GM18868 (cell line): ENCODE measurements at regions not wholly inside any gene's neighbourhood (a gene's known extent, or its start where the extent isn't known, plus 50 kb on each side); places are given as distances from the start of the nearest gene placed in this dataset.

Experiments used
- ATAC-seq: cut with Tn5 transposase; IDR thresholded peaks from one replicate; pipeline ENCODE4 v1.9.1; 2021; ENCODE audit warnings: mild to moderate bottlenecking, moderate library complexity; ENCODE audit not compliant: unreplicated experiment

- ATAC-seq = no peak
Measured at GRCh38 chr11:42552786-42553185, 759.0 kb upstream of the API5 start.

GRCh38 chr11:42555190-42555589 is 756.6 kb upstream of the API5 start:
- no peak for ATAC-seq

- ATAC-seq = no peak
Measured at GRCh38 chr11:42571131-42571877, 740.5 kb upstream of the API5 start.

GRCh38 chr11:42571878-42572610 is 739.8 kb upstream of the API5 start:
- ATAC-seq = no peak

- no peak for ATAC-seq
Measured at GRCh38 chr11:42576318-42576717, 735.5 kb upstream of the API5 start.

GRCh38 chr11:42589286-42589685 is 722.5 kb upstream of the API5 start:
- ATAC-seq = no peak

- ATAC-seq = no peak
Measured at GRCh38 chr11:42591841-42592240, 720.0 kb upstream of the API5 start.

GRCh38 chr11:42593441-42593840 is 718.4 kb upstream of the API5 start:
- ATAC-seq = no peak

- no peak for ATAC-seq
Measured at GRCh38 chr11:42595876-42596275, 715.9 kb upstream of the API5 start.

GRCh38 chr11:42596576-42597145 is 715.1 kb upstream of the API5 start:
- ATAC-seq = no peak

GRCh38 chr11:42598341-42598740 is 713.5 kb upstream of the API5 start:
- no peak for ATAC-seq

GRCh38 chr11:42620796-42621195 is 691.0 kb upstream of the API5 start:
- ATAC-seq = no peak

GRCh38 chr11:42625757-42626665 is 685.8 kb upstream of the API5 start:
- no peak for ATAC-seq

GRCh38 chr11:42631220-42631843 is 680.5 kb upstream of the API5 start:
- no peak for ATAC-seq

GRCh38 chr11:42646959-42647358 is 664.8 kb upstream of the API5 start:
- ATAC-seq = no peak

GRCh38 chr11:42647993-42648392 is 663.8 kb upstream of the API5 start:
- no peak for ATAC-seq

- ATAC-seq = no peak
Measured at GRCh38 chr11:42651621-42652020, 660.2 kb upstream of the API5 start.

GRCh38 chr11:42657169-42657568 is 654.6 kb upstream of the API5 start:
- no peak for ATAC-seq

- ATAC-seq = no peak
Measured at GRCh38 chr11:42661942-42662341, 649.9 kb upstream of the API5 start.

- ATAC-seq = no peak
Measured at GRCh38 chr11:42669248-42669976, 642.4 kb upstream of the API5 start.
